GM12892 (cell line): ENCODE measurements at regions not wholly inside any gene's neighbourhood (a gene's known extent, or its start where the extent isn't known, plus 50 kb on each side); places are given as distances from the start of the nearest gene placed in this dataset.

Experiments
- POLR2A ChIP-seq: IDR thresholded peaks from 2 replicates; pipeline ENCODE4 v1.6.1; 2011; ENCODE audit warnings: low read depth, low read length, control low read depth
- POLR2AphosphoS5 ChIP-seq: IDR thresholded peaks from 2 replicates; pipeline ENCODE4 v1.6.1; 2011; ENCODE audit warnings: low read depth, low read length, control low read depth

DNA sequence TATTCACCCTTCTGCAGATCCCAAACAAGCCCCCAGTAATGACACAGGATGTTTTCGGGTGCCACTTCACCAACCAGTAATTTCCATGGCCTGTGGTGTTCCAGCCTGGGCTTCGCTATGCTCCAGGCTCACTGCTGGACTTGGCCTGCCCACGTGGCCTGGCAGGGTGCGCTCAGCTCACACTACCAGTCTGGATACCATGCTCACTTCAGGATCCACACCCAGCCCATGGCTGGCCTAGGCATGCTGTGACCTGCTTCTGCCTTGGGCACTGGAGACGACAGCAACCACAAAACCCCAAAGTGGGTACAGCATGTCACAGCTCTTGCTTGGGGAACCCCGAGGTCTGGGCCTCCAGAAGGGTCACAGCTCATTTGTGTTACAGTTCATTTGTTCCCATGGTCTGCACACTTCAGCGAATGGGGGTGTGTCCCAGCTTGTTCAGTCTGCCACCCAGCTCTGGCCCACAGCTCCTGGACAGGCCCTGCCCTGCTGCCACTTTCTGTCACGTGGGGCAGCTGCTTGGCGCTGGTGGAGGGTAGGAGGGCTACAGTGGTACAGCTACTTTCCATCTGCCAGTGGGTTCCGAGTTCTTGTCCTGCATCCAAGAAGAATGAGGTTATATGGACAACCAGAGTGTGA is 650.8 kb downstream of the MCTP2 start:
- TF ChIP-seq POLR2A, result no peak
- no peak for TF ChIP-seq POLR2AphosphoS5
